C4-2B (cell line): ENCODE measurements at regions not wholly inside any gene's neighbourhood (a gene's known extent, or its start where the extent isn't known, plus 50 kb on each side); places are given as distances from the start of the nearest gene placed in this dataset.

Source experiments
- CTCF ChIP-seq: fragments of 450-650 bp; conservative IDR thresholded peaks from 2 replicates; pipeline ENCODE4 v1.5.1; 2017; ENCODE audit warnings: mild to moderate bottlenecking
- ZFX ChIP-seq: fragments of 450-650 bp; IDR thresholded peaks from 2 replicates; pipeline ENCODE4 v1.6.1; 2017

- TF ChIP-seq CTCF (no peak), ZFX (no peak)
Measured at GRCh38 chr12:90572778-90573177, 382.2 kb downstream of the CCER1 start.
